Keratinocyte (primary cell): ENCODE measurements at regions not wholly inside any gene's neighbourhood (a gene's known extent, or its start where the extent isn't known, plus 50 kb on each side); places are given as distances from the start of the nearest gene placed in this dataset.

Experiments
- DNase-seq: peaks from one replicate; pipeline ENCODE4 v3.0.0-alpha.2; 2011; ENCODE audit warnings: low read depth, missing footprints, low spot score
- FAIRE-seq: peaks from 2 replicates; lab custom pipeline; 2011; peaks lifted over from hg19 to GRCh38; lab: Jason Lieb, UNC
- H2AFZ ChIP-seq: 2 replicates; pipeline ENCODE4 v1.6.0; 2012; ENCODE audit warnings: low read length, control low read depth, inconsistent platforms; ENCODE audit not compliant: control insufficient read depth
- H3K27ac ChIP-seq: 2 replicates; pipeline ENCODE4 v1.5.1; 2011; ENCODE audit warnings: low read length; ENCODE audit not compliant: control insufficient read depth, insufficient read depth
- H3K27me3 ChIP-seq: 3 replicates; pipeline ENCODE4 v1.6.0; 2011; ENCODE audit warnings: low read length; ENCODE audit not compliant: control insufficient read depth, insufficient read depth; ENCODE audit errors: extremely low read depth
- H3K36me3 ChIP-seq, 2 experiments: 2 replicates in 1 of 2; 3 replicates in 1 of 2; pipeline ENCODE4 v1.5.1; 2011; ENCODE audit warnings: low read length in 2 of 2, mild to moderate bottlenecking in 1 of 2; ENCODE audit not compliant: control insufficient read depth in 2 of 2, insufficient read depth in 2 of 2; ENCODE audit errors: extremely low read depth in 1 of 2
- H3K4me1 ChIP-seq: 3 replicates; pipeline ENCODE4 v1.5.1; 2011; ENCODE audit warnings: low read length; ENCODE audit not compliant: control insufficient read depth, insufficient read depth; ENCODE audit errors: extremely low read depth
- H3K4me2 ChIP-seq: 3 replicates; pipeline ENCODE4 v1.6.0; 2011; ENCODE audit warnings: low read depth, low read length; ENCODE audit not compliant: control insufficient read depth, insufficient read depth; ENCODE audit errors: extremely low read depth
- H3K4me3 ChIP-seq, 3 experiments: fragments of 200-600 bp in 1 of 3; sonication (generic) in 1 of 3; 2 replicates in 2 of 3; 3 replicates in 1 of 3; pipeline ENCODE4 v1.5.1; 2011 to 2016; ENCODE audit warnings: low read length in 3 of 3, mild to moderate bottlenecking in 3 of 3, control low read depth in 2 of 3, inconsistent platforms in 1 of 3, low read depth in 1 of 3, mixed read lengths in 1 of 3, mixed run types in 1 of 3, moderate library complexity in 1 of 3; ENCODE audit not compliant: control insufficient read depth in 2 of 3, insufficient read depth in 2 of 3; ENCODE audit errors: extremely low read depth in 1 of 3
- H3K79me2 ChIP-seq: 2 replicates; pipeline ENCODE4 v1.6.0; 2012; ENCODE audit warnings: low read length; ENCODE audit not compliant: control insufficient read depth, insufficient read depth
- H3K9ac ChIP-seq: 3 replicates; pipeline ENCODE4 v1.6.0; 2011; ENCODE audit warnings: low read length; ENCODE audit not compliant: control insufficient read depth, insufficient read depth; ENCODE audit errors: extremely low read depth
- H3K9me1 ChIP-seq: 3 replicates; pipeline ENCODE4 v1.6.0; 2011; ENCODE audit warnings: low read length; ENCODE audit not compliant: control insufficient read depth, insufficient read depth; ENCODE audit errors: extremely low read depth
- H3K9me3 ChIP-seq: 2 replicates; pipeline ENCODE4 v1.5.1; 2012; ENCODE audit warnings: low read depth, low read length; ENCODE audit not compliant: control insufficient read depth
- H4K20me1 ChIP-seq: 3 replicates; pipeline ENCODE4 v1.6.0; 2011; ENCODE audit warnings: low read length; ENCODE audit not compliant: control insufficient read depth, insufficient read depth; ENCODE audit errors: extremely low read depth
- EZH2 ChIP-seq: IDR thresholded peaks from one replicate; pipeline ENCODE4 v1.6.1; 2012; ENCODE audit warnings: inconsistent platforms, mild to moderate bottlenecking, low read length, moderate library complexity
- dilution Hi-C: fragments of 300-500 bp; cut with MboI; formaldehyde crosslinking; loops from one replicate; pipeline ENCODE4 v1.7.0; 2020; ENCODE audit warnings: low sequenced_read_pairs; ENCODE audit not compliant: extremely low pct_ligation_motif_present
- TF ChIP-seq, protein P1 (sequence below), 3 experiments: IDR thresholded peaks in 1 of 3; conservative IDR thresholded peaks in 1 of 3; optimal IDR thresholded peaks in 1 of 3; 2 replicates in 2 of 3; 3 replicates in 1 of 3; pipeline versions ENCODE3 to v1.5.1; 2011; ENCODE audit warnings: low read length in 3 of 3, mild to moderate bottlenecking in 3 of 3, moderate library complexity in 2 of 3, control low read depth in 1 of 3, inconsistent platforms in 1 of 3; ENCODE audit not compliant: insufficient read depth in 2 of 3; ENCODE audit errors: extremely low read depth in 1 of 3

DNA sequence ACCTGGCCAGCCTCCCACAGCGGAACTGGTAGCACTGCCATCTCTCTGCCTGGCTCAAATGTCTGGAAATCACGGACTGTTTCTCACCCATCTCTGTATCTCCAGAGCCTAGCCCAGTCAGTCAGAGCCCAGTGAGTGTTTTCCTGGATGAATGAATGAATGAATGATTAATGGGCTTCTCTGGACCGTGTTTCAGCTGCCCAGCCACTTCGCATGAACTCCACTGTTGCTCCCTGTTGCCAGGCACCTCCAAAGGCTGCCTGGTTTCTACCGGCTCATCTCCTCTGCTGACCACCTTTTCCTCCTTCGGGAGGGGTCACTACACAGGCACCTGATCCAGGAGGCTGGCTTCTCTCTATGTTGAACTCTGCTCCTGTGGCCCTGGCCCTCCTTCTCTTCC, 91.0 kb upstream of the SDK2 start:
- Histone ChIP-seq H3K9ac (no peak overlapping the region), H3K27me3 (peaks cover 39% of the 10 kb centered on the region), H3K4me3 (no peak overlapping the region), H3K4me1 (no peaks in the 10 kb centered on the region), H2AFZ (no peak overlapping the region), H3K4me2 (no peak overlapping the region), H3K9me1 (no peaks in the 10 kb centered on the region), H3K36me3 (no peaks in the 10 kb centered on the region), H3K27ac (no peak overlapping the region), H3K9me3 (no peaks in the 10 kb centered on the region), H3K79me2 (no peaks in the 10 kb centered on the region), H4K20me1 (no peaks in the 10 kb centered on the region)
- FAIRE-seq (no peak), DNase-seq (no peak)
- TF ChIP-seq, protein P1, sequence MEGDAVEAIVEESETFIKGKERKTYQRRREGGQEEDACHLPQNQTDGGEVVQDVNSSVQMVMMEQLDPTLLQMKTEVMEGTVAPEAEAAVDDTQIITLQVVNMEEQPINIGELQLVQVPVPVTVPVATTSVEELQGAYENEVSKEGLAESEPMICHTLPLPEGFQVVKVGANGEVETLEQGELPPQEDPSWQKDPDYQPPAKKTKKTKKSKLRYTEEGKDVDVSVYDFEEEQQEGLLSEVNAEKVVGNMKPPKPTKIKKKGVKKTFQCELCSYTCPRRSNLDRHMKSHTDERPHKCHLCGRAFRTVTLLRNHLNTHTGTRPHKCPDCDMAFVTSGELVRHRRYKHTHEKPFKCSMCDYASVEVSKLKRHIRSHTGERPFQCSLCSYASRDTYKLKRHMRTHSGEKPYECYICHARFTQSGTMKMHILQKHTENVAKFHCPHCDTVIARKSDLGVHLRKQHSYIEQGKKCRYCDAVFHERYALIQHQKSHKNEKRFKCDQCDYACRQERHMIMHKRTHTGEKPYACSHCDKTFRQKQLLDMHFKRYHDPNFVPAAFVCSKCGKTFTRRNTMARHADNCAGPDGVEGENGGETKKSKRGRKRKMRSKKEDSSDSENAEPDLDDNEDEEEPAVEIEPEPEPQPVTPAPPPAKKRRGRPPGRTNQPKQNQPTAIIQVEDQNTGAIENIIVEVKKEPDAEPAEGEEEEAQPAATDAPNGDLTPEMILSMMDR (optimal IDR thresholded peaks at IDR 0.05 in 1 of 3, IDR thresholded peaks at IDR 0.05 in 1 of 3, conservative IDR thresholded peaks at IDR 0.05 in 1 of 3; ENCODE audit: extremely low read depth in 1 of 3, insufficient read depth in 2 of 3, low read length in 3 of 3), result no peak
- no peak for TF ChIP-seq EZH2
- dilution Hi-C loops, result loop anchor here (10.0 kb wide), 1 partner anchor 70 kb away; no protein-coding TSS in a partner anchor

DNA sequence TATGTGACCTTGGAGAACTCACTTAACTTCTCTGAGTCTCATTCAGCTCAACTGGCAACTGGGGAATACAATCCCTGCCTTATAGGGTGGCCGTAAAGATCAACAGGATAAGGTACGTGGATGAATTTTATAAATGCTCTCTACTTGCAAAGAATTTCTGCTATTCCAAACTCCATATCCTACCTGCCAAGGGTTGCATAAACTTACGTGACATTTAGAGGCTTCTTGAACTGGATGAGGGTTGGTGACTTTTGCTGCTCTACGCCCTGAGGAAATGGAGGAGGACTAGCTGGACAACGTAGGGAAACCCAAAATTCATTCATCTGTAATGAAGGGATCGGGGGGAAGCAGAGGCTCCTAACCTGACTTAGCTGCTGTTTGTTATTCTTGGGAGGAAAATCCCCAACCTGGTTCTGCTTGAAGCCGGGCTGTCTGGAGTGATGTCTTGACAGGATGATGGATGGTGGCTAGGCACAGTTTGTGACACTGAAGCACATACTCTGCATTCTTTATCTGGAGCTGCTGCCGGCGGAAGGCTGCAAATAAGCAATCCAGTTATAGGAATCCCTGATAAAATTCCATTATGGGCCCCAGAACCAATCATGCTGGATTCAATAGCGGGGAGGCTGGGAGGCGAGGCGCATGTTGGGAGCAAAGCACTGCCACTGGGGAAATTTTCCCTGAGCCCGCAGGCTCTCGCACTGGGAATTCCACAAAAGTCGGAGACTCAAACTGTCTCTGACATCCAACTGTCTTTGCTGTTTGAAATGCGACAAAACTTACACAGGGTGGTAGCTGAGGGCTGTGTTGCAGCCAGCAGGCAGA, 94.7 kb upstream of the SDK2 start:
- Histone ChIP-seq H3K4me3 (no peak overlapping the region), H3K79me2 (no peaks in the 10 kb centered on the region), H3K27ac (no peak overlapping the region), H4K20me1 (no peaks in the 10 kb centered on the region), H3K9me3 (no peaks in the 10 kb centered on the region), H2AFZ (no peak overlapping the region), H3K9ac (no peak overlapping the region), H3K4me1 (no peaks in the 10 kb centered on the region), H3K4me2 (no peak overlapping the region), H3K9me1 (no peaks in the 10 kb centered on the region), H3K36me3 (no peaks in the 10 kb centered on the region), H3K27me3 (peaks cover 50% of the 10 kb centered on the region)
- no peak for DNase-seq
- no peak for TF ChIP-seq EZH2
- TF ChIP-seq, protein P1 (optimal IDR thresholded peaks at IDR 0.05 in 1 of 3, IDR thresholded peaks at IDR 0.05 in 1 of 3, conservative IDR thresholded peaks at IDR 0.05 in 1 of 3; ENCODE audit: extremely low read depth in 1 of 3, insufficient read depth in 2 of 3, low read length in 3 of 3), result no peak
- no peak for FAIRE-seq
- dilution Hi-C loops, result loop anchor here (10.0 kb wide), 1 partner anchor 74 kb away; no protein-coding TSS in a partner anchor
